ENCODE measurements at regions not wholly inside any gene's neighbourhood (a gene's known extent, or its start where the extent isn't known, plus 50 kb on each side); places are given as distances from the start of the nearest gene placed in this dataset.

DNA sequence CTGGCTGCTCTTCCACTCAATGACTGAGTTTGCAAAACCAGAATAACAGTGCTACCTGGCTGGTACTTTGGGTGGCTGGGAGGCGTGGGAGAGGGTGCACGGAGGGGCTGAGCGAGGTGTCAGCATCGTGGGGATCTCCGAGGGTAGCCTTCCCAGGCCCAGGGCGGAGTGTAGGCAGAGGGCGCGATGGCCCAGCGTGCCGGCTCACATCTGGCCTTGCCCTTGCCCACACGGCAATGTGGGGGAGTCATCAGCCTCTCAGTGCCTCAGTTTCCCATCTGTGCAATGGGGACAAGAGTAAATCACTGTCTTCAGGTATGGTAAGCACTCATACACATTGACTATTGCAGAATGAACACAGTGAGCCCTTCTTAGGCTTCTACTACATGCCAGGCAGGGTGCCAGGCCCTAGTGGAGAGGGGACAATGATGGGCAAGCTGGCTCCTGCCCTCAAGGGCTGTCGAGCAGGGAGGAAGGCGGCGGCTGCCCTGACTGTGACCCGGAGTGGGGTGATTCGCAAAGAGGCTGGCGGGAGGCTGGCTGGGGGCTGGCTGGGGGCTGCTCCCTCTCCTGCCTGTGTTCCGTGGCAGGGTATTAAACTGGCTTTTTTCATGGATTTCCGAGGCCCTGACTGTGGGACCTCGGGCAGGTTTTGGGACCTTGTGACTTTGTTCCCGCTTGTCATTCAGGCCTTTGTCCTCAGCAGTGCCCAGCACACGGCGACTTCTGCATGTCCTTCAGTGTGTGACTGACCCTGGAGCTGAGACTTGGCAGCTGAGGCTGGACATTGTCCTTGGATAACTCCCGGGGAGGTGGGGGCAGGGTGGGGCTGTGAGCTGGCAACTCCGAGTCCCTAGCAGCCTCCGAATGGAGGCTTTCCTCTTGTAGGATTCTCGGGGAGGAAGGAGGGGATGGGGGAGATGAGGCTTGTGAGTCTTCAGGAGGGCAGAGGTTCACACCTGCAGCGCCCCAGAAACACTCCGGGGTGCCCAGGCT lies 243.1 kb downstream of the SEC14L1 start:
- TF ChIP-seq, protein P1, sequence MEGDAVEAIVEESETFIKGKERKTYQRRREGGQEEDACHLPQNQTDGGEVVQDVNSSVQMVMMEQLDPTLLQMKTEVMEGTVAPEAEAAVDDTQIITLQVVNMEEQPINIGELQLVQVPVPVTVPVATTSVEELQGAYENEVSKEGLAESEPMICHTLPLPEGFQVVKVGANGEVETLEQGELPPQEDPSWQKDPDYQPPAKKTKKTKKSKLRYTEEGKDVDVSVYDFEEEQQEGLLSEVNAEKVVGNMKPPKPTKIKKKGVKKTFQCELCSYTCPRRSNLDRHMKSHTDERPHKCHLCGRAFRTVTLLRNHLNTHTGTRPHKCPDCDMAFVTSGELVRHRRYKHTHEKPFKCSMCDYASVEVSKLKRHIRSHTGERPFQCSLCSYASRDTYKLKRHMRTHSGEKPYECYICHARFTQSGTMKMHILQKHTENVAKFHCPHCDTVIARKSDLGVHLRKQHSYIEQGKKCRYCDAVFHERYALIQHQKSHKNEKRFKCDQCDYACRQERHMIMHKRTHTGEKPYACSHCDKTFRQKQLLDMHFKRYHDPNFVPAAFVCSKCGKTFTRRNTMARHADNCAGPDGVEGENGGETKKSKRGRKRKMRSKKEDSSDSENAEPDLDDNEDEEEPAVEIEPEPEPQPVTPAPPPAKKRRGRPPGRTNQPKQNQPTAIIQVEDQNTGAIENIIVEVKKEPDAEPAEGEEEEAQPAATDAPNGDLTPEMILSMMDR (IDR thresholded peaks at IDR 0.05): no peak
- no peak for TF ChIP-seq POLR2A (IDR thresholded peaks at IDR 0.05)
